ENCODE measurements at regions not wholly inside any gene's neighbourhood (a gene's known extent, or its start where the extent isn't known, plus 50 kb on each side); places are given as distances from the start of the nearest gene placed in this dataset.

- DNase-seq = no peak
These were observed 83.6 kb upstream of the CACUL1 start for GRCh38 chr10:118838364-118838763.

GRCh38 chr10:118839348-118839747, 84.6 kb upstream of the CACUL1 start:
- DNase-seq = no peak

- peak; percentile 75 to 79 for DNase-seq
These were observed 85.5 kb upstream of the CACUL1 start for GRCh38 chr10:118840071-118840775.

GRCh38 chr10:118840776-118841468, 86.2 kb upstream of the CACUL1 start:
- DNase-seq = no peak

GRCh38 chr10:118841881-118842605, 87.3 kb upstream of the CACUL1 start:
- DNase-seq = no peak

- no peak for DNase-seq
These were observed 88.3 kb upstream of the CACUL1 start for GRCh38 chr10:118842843-118843624.

GRCh38 chr10:118843647-118844265, 89.0 kb upstream of the CACUL1 start:
- no peak for DNase-seq

GRCh38 chr10:118844731-118845521, 90.2 kb upstream of the CACUL1 start:
- DNase-seq = no peak

- no peak for DNase-seq
These were observed 91.0 kb upstream of the CACUL1 start for GRCh38 chr10:118845776-118846175.

GRCh38 chr10:118850418-118851061, 95.8 kb upstream of the CACUL1 start:
- DNase-seq = peak; percentile 86 to 87

- DNase-seq = no peak
These were observed 96.6 kb upstream of the CACUL1 start for GRCh38 chr10:118851062-118852035.

GRCh38 chr10:118853916-118854315, 99.1 kb upstream of the CACUL1 start:
- DNase-seq = no peak

GRCh38 chr10:118856106-118856505, 101.3 kb upstream of the CACUL1 start:
- DNase-seq = no peak

- no peak for DNase-seq
These were observed 111.4 kb upstream of the CACUL1 start for GRCh38 chr10:118865998-118866693.

- DNase-seq = no peak
These were observed 113.0 kb upstream of the CACUL1 start for GRCh38 chr10:118867768-118868167.

- no peak for DNase-seq
These were observed 113.8 kb upstream of the CACUL1 start for GRCh38 chr10:118868589-118868988.

GRCh38 chr10:118870467-118871243, 115.9 kb upstream of the CACUL1 start:
- no peak for DNase-seq

- DNase-seq = no peak
These were observed 116.6 kb upstream of the CACUL1 start for GRCh38 chr10:118871244-118871865.

Data from activated T-cell treated with anti-CD3 and anti-CD28 coated beads, Interleukin-2, amount 50 U/mL, for 48 hours (primary cell).